ENCODE measurements at regions not wholly inside any gene's neighbourhood (a gene's known extent, or its start where the extent isn't known, plus 50 kb on each side); places are given as distances from the start of the nearest gene placed in this dataset.

GRCh38 chr18:33870059-33870458, 292.0 kb downstream of the ASXL3 start:
- TF ChIP-seq CTCF (conservative IDR thresholded peaks at IDR 0.05; ENCODE audit: low read length) (no peak), EZH2phosphoT487 (IDR thresholded peaks at IDR 0.05; ENCODE audit: borderline replicate concordance) (no peak)

All from Loucy (cell line).